ENCODE measurements at regions not wholly inside any gene's neighbourhood (a gene's known extent, or its start where the extent isn't known, plus 50 kb on each side); places are given as distances from the start of the nearest gene placed in this dataset.

DNA sequence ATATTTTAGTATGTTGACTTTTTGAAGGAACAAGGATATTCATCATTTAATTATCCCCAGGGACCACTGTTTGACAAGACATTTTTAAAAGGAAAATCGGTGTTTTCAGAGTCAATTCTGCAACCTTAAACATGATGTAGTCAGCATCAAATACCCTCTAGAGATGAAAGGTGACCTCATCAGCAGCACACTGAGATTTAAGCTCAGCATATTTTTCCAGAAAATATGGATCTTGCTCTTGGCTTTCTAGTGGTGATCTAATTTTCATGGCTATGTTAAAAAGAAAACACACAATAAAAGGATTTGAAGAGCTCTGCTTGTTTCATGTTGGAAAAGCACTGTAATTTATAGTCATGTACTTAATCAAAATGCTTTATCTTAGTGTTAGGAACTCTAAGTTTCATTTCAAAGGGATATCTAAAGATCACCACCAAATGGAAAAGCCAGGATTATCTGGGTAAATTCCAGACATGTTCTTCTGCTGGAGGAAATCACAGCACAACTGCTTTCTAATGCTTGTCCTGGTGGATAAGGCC lies 487.2 kb downstream of the ENC1 start:
- Histone ChIP-seq H3F3A (ENCODE audit: low read length, unreplicated experiment) (no peaks in the 10 kb centered on the region), H3K9me2 (replicated peaks; ENCODE audit: low read length) (no peaks in the 10 kb centered on the region), H4K20me1 (ENCODE audit: low read length) (no peaks in the 10 kb centered on the region), H3K27me3 (ENCODE audit: low read length) (no peaks in the 10 kb centered on the region), H3K4me3 (ENCODE audit: low read length) (no peak overlapping the region), H3K4me1 (ENCODE audit: insufficient read depth, low read length) (peaks cover 13% of the 10 kb centered on the region), H3K9ac (ENCODE audit: low read length) (no peak overlapping the region), H3K9me3 (ENCODE audit: low read length) (no peaks in the 10 kb centered on the region), H3K36me3 (ENCODE audit: low read depth, low read length) (no peaks in the 10 kb centered on the region), H2AFZ (ENCODE audit: low read length) (no peak overlapping the region), H3K79me2 (ENCODE audit: low read length) (no peaks in the 10 kb centered on the region), H3K27ac (ENCODE audit: low read length) (no peak overlapping the region), H3K4me2 (ENCODE audit: low read length) (no peak overlapping the region)
- no peak for TF ChIP-seq EZH2 (IDR thresholded peaks at IDR 0.05; ENCODE audit: low read length, unreplicated experiment)
- TF ChIP-seq EZH2phosphoT487 (IDR thresholded peaks at IDR 0.05; ENCODE audit: borderline replicate concordance, low read length): no peak
- TF ChIP-seq, protein P1, sequence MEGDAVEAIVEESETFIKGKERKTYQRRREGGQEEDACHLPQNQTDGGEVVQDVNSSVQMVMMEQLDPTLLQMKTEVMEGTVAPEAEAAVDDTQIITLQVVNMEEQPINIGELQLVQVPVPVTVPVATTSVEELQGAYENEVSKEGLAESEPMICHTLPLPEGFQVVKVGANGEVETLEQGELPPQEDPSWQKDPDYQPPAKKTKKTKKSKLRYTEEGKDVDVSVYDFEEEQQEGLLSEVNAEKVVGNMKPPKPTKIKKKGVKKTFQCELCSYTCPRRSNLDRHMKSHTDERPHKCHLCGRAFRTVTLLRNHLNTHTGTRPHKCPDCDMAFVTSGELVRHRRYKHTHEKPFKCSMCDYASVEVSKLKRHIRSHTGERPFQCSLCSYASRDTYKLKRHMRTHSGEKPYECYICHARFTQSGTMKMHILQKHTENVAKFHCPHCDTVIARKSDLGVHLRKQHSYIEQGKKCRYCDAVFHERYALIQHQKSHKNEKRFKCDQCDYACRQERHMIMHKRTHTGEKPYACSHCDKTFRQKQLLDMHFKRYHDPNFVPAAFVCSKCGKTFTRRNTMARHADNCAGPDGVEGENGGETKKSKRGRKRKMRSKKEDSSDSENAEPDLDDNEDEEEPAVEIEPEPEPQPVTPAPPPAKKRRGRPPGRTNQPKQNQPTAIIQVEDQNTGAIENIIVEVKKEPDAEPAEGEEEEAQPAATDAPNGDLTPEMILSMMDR (conservative IDR thresholded peaks at IDR 0.05; ENCODE audit: low read depth, low read length): no peak
- BruUV-seq (replicated peaks): no TSS peak
- ChIA-PET CTCF (no interaction called here), POLR2A (ENCODE audit: unreplicated experiment) (no interaction called here)
- no peak for DNase-seq
- intact Hi-C loops (cut with micrococcal nuclease): no loop called here
- no peak for ATAC-seq

DNA sequence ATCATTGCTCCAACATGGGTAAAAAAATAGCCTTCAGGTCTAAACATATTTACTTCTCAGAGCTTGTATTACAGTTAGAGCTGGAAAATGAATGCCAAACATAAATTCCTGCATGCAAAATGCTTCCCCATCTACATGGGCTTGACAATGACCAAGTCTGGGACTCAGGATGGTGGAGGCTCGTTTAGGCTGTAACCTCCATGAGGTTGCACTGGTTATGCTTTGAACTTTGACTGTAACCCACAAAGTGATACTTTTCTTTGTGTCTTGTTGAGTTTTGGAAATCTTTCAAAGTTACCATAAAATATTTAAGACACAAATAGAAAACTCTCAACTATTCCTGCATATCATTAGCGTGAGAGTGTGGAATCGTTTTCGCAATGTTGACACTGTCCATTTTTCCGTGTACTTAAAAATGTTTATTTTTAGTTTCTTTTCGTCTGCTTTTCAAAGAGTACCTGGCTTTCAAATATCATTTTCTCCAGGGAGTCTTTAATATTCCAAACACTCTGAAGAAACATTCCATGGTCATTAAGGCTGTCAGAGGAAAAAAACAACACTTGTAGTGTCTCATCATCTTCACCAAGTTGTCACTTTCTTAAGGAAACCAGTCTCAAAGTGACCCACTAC lies 487.8 kb downstream of the ENC1 start:
- Histone ChIP-seq H3K27me3 (ENCODE audit: low read length) (no peaks in the 10 kb centered on the region), H3F3A (ENCODE audit: low read length, unreplicated experiment) (no peaks in the 10 kb centered on the region), H3K27ac (ENCODE audit: low read length) (no peak overlapping the region), H3K9me3 (ENCODE audit: low read length) (no peaks in the 10 kb centered on the region), H3K4me1 (ENCODE audit: insufficient read depth, low read length) (peaks cover 13% of the 10 kb centered on the region), H3K4me2 (ENCODE audit: low read length) (no peak overlapping the region), H3K79me2 (ENCODE audit: low read length) (no peaks in the 10 kb centered on the region), H2AFZ (ENCODE audit: low read length) (no peak overlapping the region), H3K9ac (ENCODE audit: low read length) (no peak overlapping the region), H3K4me3 (ENCODE audit: low read length) (no peak overlapping the region), H3K36me3 (ENCODE audit: low read depth, low read length) (no peaks in the 10 kb centered on the region), H3K9me2 (replicated peaks; ENCODE audit: low read length) (no peaks in the 10 kb centered on the region), H4K20me1 (ENCODE audit: low read length) (no peaks in the 10 kb centered on the region)
- ChIA-PET POLR2A (ENCODE audit: unreplicated experiment) (no interaction called here), CTCF (no interaction called here)
- intact Hi-C loops (cut with micrococcal nuclease): no loop called here
- TF ChIP-seq EZH2 (IDR thresholded peaks at IDR 0.05; ENCODE audit: low read length, unreplicated experiment) (no peak), EZH2phosphoT487 (IDR thresholded peaks at IDR 0.05; ENCODE audit: borderline replicate concordance, low read length) (no peak)
- TF ChIP-seq, protein P1 (conservative IDR thresholded peaks at IDR 0.05; ENCODE audit: low read depth, low read length): no peak
- no peak for ATAC-seq
- BruUV-seq (replicated peaks): no TSS peak
- no peak for DNase-seq

DNA sequence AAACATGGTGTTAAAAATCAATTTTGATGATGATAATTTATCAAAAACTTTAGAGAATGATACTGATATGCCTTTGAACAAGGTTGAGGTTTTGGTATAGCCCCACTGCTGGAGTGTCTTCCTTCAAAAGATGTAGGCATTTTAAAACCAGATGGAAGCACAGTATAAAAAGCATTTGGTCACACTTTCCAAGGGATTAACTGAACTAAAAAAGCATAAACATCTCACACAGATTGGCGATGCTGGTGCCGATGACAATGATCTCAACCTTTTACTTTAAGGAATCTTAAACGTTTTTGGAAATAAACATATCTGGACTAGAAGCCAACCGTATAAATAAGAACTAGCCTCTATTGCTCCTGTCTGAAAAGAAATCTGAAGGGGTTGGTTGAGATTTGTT lies 488.4 kb downstream of the ENC1 start:
- H3K9me2 ChIP-seq (replicated peaks; ENCODE audit: low read length): no peaks in the 10 kb centered on the region
- intact Hi-C loops (cut with micrococcal nuclease): no loop called here
- no peak for TF ChIP-seq EZH2 (IDR thresholded peaks at IDR 0.05; ENCODE audit: low read length, unreplicated experiment)
- no peak for TF ChIP-seq EZH2phosphoT487 (IDR thresholded peaks at IDR 0.05; ENCODE audit: borderline replicate concordance, low read length)
- CTCF ChIA-PET: no interaction called here
- H3K4me1 ChIP-seq (ENCODE audit: insufficient read depth, low read length): peaks cover 13% of the 10 kb centered on the region
- no TSS peak for BruUV-seq (replicated peaks)
- H2AFZ ChIP-seq (ENCODE audit: low read length): no peak overlapping the region
- no peaks in the 10 kb centered on the region for H4K20me1 ChIP-seq (ENCODE audit: low read length)
- no peak overlapping the region for H3K4me3 ChIP-seq (ENCODE audit: low read length)
- no peaks in the 10 kb centered on the region for H3K36me3 ChIP-seq (ENCODE audit: low read depth, low read length)
- no peak overlapping the region for H3K4me2 ChIP-seq (ENCODE audit: low read length)
- no peaks in the 10 kb centered on the region for H3K9me3 ChIP-seq (ENCODE audit: low read length)
- no peak for ATAC-seq
- H3K27ac ChIP-seq (ENCODE audit: low read length): no peak overlapping the region
- POLR2A ChIA-PET (ENCODE audit: unreplicated experiment): no interaction called here
- DNase-seq: no peak
- H3F3A ChIP-seq (ENCODE audit: low read length, unreplicated experiment): no peaks in the 10 kb centered on the region
- H3K9ac ChIP-seq (ENCODE audit: low read length): no peak overlapping the region
- H3K79me2 ChIP-seq (ENCODE audit: low read length): no peaks in the 10 kb centered on the region
- no peaks in the 10 kb centered on the region for H3K27me3 ChIP-seq (ENCODE audit: low read length)
